ENCODE measurements at regions not wholly inside any gene's neighbourhood (a gene's known extent, or its start where the extent isn't known, plus 50 kb on each side); places are given as distances from the start of the nearest gene placed in this dataset.
A peak's percentile ranks its signal among the peaks of the same experiment; 100 is the strongest.

DNA sequence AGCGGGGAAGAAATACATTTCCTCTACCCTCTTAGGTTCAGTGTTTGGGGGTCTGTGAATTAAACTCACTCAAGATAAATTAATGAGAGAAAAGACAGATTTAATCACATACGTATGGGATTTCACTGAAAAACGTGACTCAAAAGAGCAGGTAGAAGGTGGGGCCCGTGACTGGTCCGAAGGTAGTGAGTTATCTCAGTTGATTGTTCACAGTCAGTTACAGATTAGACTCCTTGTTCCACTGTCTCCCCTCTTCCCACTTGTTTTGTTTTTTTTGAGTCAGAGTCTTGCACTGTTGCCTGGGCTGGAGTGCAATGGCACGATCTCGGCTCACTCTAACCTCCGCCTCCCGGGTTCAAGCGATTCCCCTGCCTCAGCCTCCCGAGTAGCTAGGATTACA lies 301.2 kb downstream of the SEC14L1 start:
- peaks cover 4% of the 10 kb centered on the region for H3K36me3 Mint-ChIP-seq
- H3K27ac Mint-ChIP-seq, result peak overlapping the region; percentile 79 to 95 (median 95)
- H3K4me1 Mint-ChIP-seq, result peaks cover 52 to 84% (median 77%) of the 10 kb centered on the region in 3 donors
- H3K9me3 Mint-ChIP-seq, result no peaks in the 10 kb centered on the region
- peaks cover 3% of the 10 kb centered on the region for H3K27me3 Mint-ChIP-seq
- peak overlapping the region; percentile 57 to 88 (median 74) for H3K4me3 Mint-ChIP-seq

DNA sequence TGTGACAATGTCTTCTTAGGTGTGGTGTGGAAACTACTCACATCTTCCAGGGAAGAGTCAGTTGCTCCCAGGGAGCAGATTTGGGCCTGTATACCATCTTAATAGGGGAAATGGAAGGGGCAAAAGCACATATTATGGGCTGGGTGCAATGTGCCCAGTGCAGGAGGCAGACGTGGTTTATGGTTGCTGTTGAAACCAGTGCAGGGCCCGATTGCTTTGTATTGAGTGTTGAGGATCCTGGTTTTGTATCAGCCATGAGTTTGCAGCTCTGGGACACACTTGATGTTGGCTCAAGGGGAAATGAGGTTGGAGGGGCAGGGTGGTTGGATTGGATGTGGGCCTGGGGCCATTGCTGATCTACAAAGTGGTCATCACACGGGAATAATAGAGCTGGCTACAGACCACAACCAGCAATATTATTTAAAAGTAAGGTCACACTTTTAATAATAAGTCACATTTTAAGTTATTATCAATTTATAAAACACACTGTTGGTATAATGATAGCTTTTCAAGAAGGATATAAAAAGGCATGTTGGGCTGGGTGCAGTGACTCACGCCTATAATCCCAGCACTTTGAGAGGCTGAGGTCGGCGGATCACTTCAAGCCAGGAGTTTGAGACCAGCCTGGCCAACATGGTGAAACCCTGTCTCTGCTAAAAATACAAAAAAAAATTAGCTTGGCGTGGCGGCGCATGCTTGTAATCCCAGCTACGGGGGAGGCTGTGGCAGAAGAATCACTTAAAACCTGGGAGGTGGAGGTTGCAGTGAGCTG lies 302.4 kb downstream of the SEC14L1 start:
- H3K27ac Mint-ChIP-seq, result peak overlapping the region; percentile 79 to 95 (median 95)
- peaks cover 4% of the 10 kb centered on the region for H3K36me3 Mint-ChIP-seq
- H3K4me3 Mint-ChIP-seq, result peak overlapping the region in 3 of 4 donors; percentile 80 to 88 (median 86)
- H3K27me3 Mint-ChIP-seq, result peaks cover 3% of the 10 kb centered on the region
- peaks cover 56 to 79% (median 76%) of the 10 kb centered on the region in 3 donors for H3K4me1 Mint-ChIP-seq
- H3K9me3 Mint-ChIP-seq, result no peaks in the 10 kb centered on the region

DNA sequence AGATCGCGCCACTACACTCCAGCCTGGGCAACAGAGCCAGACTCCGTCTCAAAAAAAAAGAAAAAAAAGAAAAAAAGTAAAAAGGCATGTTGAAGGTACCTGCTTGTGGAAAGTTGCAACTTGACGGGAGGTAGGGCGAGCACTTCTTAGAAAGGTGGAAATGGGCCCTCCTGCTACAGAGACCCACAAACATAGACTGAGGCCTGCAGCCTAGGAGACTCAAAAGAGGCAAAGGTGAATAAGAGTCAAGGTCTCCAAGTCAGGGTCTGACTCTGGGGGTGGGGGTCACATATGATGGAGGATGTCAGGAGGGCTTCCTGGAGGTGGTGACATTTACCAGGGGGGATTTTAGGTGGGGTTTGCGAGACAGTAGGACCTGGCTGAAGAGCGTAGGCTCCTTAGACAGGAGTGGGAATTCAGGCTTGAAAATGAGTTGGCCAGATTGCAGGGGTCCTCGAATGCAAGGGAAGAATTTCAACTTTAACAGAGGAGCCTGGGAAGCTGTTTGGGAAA lies 303.0 kb downstream of the SEC14L1 start:
- peak overlapping the region in 3 of 4 donors; percentile 65 to 86 (median 80) for H3K4me3 Mint-ChIP-seq
- H3K4me1 Mint-ChIP-seq, result peaks cover 53 to 74% (median 71%) of the 10 kb centered on the region in 3 donors
- H3K36me3 Mint-ChIP-seq, result peaks cover 4% of the 10 kb centered on the region
- peak overlapping the region; percentile 79 to 100 (median 95) for H3K27ac Mint-ChIP-seq
- H3K27me3 Mint-ChIP-seq, result peaks cover 3% of the 10 kb centered on the region
- no peaks in the 10 kb centered on the region for H3K9me3 Mint-ChIP-seq

DNA sequence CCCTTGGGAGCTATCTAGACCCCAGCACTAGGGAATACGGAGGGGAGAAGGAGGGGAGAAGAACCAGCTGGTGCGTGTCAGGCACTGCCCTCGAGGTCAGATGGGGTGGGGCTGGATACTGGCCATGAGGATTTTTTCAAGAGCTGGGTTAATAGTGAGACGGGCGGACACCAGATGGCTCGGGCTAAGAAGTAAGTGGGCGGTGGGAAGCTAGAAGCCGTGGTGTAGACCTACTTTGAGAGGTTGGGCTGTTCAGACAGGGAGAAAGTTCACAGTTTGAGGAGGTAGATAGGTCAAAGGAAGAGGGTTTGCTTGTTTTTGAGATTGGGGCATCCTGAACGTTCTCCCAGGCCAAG lies 303.8 kb downstream of the SEC14L1 start:
- Mint-ChIP-seq H3K27me3 (peaks cover 2% of the 10 kb centered on the region), H3K4me1 (peaks cover 50 to 75% (median 70%) of the 10 kb centered on the region in 3 donors), H3K4me3 (peak overlapping the region; percentile 77 to 89 (median 86)), H3K9me3 (no peaks in the 10 kb centered on the region), H3K36me3 (peaks cover 4% of the 10 kb centered on the region), H3K27ac (peak overlapping the region; percentile 79 to 100 (median 100))

DNA sequence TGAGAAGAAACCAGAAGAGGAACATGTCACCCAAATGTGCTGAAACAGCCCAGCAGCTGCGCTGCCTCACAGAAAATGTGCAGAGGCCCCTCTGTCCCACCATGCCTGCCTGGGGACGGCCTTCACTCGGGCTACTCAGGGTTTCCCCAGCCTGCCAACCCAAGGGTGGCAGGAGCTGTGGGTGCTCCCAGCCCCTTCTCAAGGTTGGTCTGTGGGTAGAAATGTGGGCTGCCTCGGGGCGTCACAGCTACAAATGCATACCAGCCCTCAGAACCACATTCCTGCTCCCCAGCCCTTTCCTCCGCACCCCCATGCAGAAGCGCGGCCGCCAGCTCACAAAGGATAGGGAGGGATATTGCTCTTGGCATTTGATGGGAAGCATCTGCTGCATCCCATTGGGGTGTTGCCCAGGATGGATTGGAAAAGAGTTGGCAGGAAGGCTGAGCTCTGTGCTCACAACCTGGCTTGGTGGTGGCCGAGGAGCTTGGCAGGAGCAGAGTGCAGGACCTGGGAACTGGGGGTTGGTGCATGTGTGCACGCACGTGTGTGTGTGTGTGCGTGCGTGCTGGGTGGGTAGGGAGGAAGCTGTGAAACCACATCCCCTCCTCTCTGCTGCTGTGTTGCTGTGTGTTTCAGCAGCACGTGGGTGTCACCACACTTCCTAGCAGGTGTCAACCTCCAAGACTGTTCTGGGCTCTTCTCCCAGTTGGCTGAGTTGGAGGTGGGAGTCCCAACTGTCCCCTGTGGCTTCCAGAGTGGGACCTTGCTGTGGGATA lies 304.4 kb downstream of the SEC14L1 start:
- Mint-ChIP-seq H3K27ac (peak overlapping the region; percentile 79 to 100 (median 100)), H3K9me3 (no peaks in the 10 kb centered on the region), H3K27me3 (peaks cover 2% of the 10 kb centered on the region), H3K4me1 (peaks cover 46 to 77% (median 71%) of the 10 kb centered on the region in 3 donors), H3K36me3 (peaks cover 4% of the 10 kb centered on the region), H3K4me3 (peak overlapping the region; percentile 77 to 89 (median 86))

DNA sequence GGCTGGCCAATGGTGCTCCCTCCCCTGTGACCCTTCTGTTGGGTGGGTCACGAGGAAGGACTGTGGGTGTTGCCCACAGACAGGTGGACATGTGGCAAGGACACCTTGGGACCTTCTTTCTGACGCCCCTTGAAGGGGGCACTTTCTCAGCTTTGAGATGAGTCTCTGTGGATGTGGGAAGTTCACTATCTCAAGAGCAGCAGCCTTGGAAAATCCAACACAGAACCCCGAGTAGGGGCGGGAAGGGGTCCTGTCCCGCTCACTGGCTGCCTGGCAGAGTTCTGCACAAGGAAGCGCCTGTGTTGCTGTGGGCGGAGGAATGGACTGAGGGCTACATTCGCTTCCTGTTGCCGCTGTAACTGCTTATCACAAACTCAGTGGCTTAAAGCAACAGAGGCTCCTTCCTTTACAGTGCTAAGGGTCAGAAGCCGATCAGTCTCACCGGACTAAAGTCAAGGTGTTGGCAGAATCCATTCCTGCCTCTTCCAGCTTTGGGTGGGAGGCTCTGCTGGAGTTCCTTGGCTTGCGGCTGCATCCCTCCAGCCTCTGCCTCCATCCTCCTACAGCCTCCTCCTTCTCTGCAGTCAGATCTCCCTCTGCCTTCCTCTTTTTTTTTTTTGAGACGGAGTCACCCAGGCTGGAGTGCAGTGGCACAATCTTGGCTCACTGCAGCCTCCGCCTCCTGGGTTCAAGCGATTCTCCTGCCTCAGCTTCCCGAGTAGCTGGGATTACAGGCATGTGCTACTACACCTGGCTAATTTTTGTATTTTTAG lies 305.2 kb downstream of the SEC14L1 start:
- peaks cover 42 to 69% (median 64%) of the 10 kb centered on the region in 3 donors for H3K4me1 Mint-ChIP-seq
- peaks cover 2% of the 10 kb centered on the region for H3K27me3 Mint-ChIP-seq
- H3K36me3 Mint-ChIP-seq, result peaks cover 4% of the 10 kb centered on the region
- H3K27ac Mint-ChIP-seq, result peak overlapping the region; percentile 79 to 100 (median 100)
- peak overlapping the region; percentile 77 to 89 (median 86) for H3K4me3 Mint-ChIP-seq
- no peaks in the 10 kb centered on the region for H3K9me3 Mint-ChIP-seq

DNA sequence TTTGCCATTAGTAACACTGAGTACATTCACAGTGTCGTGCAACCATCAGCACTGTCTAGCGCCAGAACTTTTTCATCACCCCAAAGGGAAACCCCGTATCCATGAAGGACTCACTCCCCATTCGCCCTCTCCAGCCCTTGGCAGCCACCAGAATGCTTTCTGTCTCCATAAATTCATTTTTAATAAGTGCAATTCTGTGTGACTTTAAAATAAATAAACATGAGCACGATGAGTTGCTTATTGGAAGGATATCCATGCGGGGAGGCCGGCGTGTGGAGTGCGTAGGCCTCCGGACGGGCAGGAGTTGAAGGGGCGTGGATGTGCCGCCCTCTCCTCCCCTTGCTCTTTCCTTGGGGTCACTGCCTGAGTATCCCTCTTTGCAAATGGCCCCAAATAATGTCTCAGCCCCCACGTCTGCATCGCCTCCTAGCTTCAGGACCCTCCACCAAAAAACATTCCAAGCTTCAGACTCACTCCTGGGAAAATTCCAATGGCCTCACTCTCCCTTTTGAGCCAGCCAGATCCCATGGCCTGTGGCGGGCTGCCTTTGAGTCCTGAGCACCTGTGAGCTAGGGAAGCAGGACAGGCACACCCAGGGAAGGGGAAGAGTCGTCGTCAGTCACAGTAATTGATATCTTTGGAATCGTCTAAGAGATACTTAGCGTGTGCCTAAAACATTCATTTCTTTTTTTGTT lies 306.3 kb downstream of the SEC14L1 start:
- peak overlapping the region; percentile 79 to 100 (median 86) for H3K27ac Mint-ChIP-seq
- peak overlapping the region; percentile 61 to 86 (median 79) for H3K4me3 Mint-ChIP-seq
- peaks cover 2% of the 10 kb centered on the region for H3K27me3 Mint-ChIP-seq
- H3K36me3 Mint-ChIP-seq, result peaks cover 4% of the 10 kb centered on the region
- H3K4me1 Mint-ChIP-seq, result peaks cover 40 to 59% (median 56%) of the 10 kb centered on the region in 3 donors
- H3K9me3 Mint-ChIP-seq, result no peaks in the 10 kb centered on the region

DNA sequence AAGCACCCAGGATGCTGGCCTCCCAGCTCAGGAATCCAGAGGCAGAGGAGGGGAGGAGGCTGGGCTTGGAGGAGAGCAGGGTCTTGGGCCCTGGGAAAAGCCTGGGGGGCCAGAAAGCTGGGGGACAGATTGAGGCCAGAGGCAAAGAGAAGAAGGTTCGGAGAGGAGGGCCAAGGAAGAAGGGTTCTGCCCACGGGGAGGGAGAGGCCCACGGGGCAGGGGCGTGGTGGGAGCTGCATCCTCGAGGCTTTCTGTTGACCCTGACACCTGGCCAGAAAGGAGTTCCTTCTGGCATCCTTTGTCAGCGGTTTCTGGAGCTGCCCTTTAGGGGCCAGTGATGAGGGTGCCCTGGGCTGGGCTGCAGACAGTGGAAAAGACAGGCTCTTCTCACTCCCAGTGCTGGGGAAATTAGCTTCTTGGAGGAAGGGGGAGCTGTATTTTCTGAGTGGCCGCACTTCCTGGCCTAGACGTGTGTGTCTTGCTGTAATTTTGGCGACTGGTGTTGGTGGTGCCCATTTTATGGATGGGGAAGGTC lies 308.7 kb downstream of the SEC14L1 start:
- Mint-ChIP-seq H3K4me1 (peaks cover 40 to 47% (median 43%) of the 10 kb centered on the region in 3 donors), H3K4me3 (peak overlapping the region; percentile 95 to 99 (median 98)), H3K9me3 (no peaks in the 10 kb centered on the region), H3K27me3 (peaks cover 2% of the 10 kb centered on the region), H3K27ac (peak overlapping the region; percentile 79 to 100 (median 90)), H3K36me3 (no peaks in the 10 kb centered on the region)

DNA sequence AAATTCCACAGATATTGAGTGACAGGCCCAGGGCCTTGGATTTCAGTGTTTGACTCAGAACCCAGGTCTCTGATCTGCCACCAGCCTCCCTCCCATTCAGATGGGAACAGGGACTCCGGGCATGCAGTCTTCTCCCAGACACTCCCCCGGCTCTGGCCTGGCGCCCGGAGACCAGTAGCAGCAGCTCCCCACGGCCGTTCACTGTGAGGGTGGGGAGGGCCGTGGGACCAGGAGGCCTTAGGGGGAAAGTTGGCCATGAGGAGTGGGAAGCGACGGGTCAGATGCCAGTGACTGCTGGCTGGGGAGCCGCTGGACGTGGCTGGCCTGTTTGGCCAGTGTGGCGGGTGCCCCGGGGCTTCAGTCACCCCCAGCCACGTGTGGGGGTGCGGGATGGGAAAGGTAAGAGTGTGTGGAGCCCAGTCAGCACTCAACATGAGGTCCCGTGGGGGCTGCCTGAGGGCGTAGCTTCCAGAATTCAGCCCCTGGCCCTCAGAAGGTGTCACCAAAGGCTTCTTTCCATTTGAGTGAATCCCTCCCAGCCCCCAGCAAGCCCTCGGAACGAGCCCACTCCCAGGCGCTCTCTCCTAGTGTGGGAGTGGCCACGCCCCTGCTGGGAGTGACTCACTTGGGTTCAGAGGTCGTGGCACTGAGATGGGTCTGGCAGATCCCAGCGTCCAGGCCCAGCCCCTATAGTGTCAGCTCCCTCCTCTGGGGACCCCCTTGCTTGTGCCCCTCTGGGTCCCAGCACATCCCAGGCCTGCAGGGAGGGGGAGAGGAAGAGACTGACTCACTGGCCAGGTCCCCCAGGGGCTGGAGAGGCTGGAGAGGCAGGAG lies 309.4 kb downstream of the SEC14L1 start:
- Mint-ChIP-seq H3K4me1 (peaks cover 33 to 42% (median 39%) of the 10 kb centered on the region in 3 donors), H3K36me3 (no peaks in the 10 kb centered on the region), H3K9me3 (no peaks in the 10 kb centered on the region), H3K4me3 (peak overlapping the region; percentile 95 to 99 (median 98)), H3K27me3 (no peaks in the 10 kb centered on the region), H3K27ac (peak overlapping the region; percentile 79 to 100 (median 90))

DNA sequence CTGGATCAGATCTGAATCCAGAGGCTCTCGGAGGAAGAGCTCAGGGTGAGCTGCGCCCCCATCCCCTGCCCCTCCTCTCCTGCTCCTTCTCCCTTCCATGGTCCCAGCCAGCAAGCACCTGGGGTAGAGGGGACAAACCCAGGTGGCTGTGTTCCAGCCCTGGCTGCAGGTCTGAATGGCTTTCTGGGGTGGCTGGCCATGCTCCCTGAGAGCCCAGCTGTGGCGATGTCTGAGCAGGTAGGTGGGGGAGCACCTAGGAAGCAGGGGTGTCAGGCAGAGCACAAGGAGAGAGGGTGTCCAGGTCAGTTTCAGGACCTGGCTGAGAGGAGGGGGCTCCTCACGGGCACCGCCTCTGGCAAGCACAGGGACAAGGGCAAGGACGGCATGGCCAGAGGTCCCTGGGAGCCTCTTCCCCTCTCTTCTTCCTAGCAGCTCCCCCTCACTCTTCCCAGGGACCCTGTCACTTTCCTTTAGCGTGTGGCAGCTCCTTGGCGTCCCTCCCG lies 310.0 kb downstream of the SEC14L1 start:
- Mint-ChIP-seq H3K4me1 (peaks cover 31 to 41% (median 38%) of the 10 kb centered on the region in 3 donors), H3K27me3 (no peaks in the 10 kb centered on the region), H3K36me3 (no peaks in the 10 kb centered on the region), H3K27ac (peak overlapping the region; percentile 79 to 100 (median 90)), H3K4me3 (peak overlapping the region; percentile 95 to 99 (median 98)), H3K9me3 (no peaks in the 10 kb centered on the region)

DNA sequence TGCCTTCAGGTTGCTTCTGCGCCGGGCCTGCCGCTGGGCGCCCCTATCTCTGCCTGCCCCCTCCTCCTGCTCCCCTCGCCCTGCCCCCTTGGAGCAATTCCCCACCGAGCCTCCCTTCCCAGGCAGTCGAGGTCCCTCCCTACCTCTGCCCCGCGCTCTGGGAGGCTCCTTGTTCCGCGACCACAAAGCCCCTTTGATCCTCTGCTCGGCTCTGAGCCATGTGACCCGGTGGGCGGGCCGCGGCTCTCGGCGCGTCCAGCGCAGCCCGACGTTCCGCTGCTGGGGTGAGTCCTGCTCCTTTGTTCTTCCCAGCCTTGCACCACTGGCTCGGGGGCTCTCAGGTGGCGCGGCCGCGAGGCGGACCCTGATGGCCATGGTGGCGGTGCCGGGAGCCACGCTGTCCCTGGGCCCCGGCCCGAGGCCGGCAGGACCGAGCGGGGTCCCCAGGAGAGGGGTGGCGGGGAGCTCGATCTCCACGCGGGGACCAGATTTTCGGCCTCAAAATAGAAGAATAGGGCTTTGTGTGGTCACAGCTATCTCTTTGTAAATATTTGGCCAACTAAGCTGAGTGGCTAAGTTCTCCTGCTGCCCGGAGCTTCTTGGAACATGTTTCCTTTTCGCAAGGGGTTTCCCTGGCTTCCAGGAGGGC lies 310.6 kb downstream of the SEC14L1 start:
- H3K27me3 Mint-ChIP-seq, result no peaks in the 10 kb centered on the region
- H3K4me1 Mint-ChIP-seq, result peaks cover 26 to 38% (median 34%) of the 10 kb centered on the region in 3 donors
- no peaks in the 10 kb centered on the region for H3K36me3 Mint-ChIP-seq
- peak overlapping the region; percentile 79 to 100 (median 98) for H3K27ac Mint-ChIP-seq
- no peaks in the 10 kb centered on the region for H3K9me3 Mint-ChIP-seq
- peak overlapping the region; percentile 95 to 99 (median 98) for H3K4me3 Mint-ChIP-seq

All from IgD-negative memory B cell (primary cell).